ENCODE measurements at regions not wholly inside any gene's neighbourhood (a gene's known extent, or its start where the extent isn't known, plus 50 kb on each side); places are given as distances from the start of the nearest gene placed in this dataset.
A peak's percentile ranks its signal among the peaks of the same experiment; 100 is the strongest.

DNA sequence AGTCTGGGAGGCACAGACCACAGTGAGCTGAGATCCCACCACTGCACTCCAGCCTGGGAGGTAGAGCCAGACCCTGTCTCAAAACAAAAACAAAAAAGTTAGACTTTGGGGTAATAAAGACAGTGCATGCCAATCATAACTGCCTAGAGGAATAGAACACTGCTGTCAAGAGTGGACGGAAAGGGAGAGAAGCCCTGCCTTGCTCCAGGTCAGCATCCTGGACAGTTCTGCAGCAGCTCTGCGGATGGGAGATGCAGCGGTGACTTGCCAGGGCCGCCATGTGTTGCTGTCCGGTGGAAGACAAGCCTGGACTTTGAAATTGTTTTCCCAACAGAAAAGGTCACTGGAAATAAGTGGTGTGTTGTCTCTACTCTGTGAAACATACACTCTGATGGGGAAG lies 618.2 kb downstream of the TBC1D22A start:
- peaks cover 0 to 12% (median 2%) of the 10 kb centered on the region in 3 donors for H3K27me3 ChIP-seq
- TF ChIP-seq POLR2A (IDR thresholded peaks at IDR 0.05) (no peak), CTCF (IDR thresholded peaks at IDR 0.05) (no peak), EP300 (IDR thresholded peaks at IDR 0.05) (no peak), POLR2AphosphoS5 (IDR thresholded peaks at IDR 0.05) (no peak)
- peak; percentile 13 for DNase-seq

DNA sequence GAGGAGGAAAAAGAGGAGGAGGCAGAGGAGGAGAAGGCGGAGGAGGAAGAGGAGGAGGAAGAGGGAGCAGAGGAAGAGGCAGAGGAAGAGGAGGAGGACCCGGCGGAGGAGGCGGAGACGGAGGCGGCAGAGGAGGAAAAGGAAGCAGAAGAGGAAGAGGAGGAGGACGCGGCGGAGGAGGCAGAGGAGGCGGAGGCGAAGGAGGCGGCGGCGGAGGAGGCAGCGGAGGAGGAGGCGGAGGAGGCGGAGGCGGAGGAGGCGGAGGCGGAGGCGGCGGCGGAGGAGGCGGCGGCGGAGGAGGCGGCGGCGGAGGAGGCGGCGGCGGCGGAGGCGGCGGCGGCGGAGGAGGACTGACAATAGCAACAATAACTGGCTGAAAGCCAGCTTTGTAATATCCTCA lies 616.6 kb downstream of the TBC1D22A start:
- no peaks in the 10 kb centered on the region for H3K9me3 ChIP-seq
- intact Hi-C loops (cut with DNase I): no loop called here
- no peak overlapping the region for H3K27ac ChIP-seq
- TF ChIP-seq POLR2A (IDR thresholded peaks at IDR 0.05) (no peak), EP300 (IDR thresholded peaks at IDR 0.05) (no peak), POLR2AphosphoS5 (IDR thresholded peaks at IDR 0.05) (no peak), CTCF (IDR thresholded peaks at IDR 0.05) (no peak)
- no peaks in the 10 kb centered on the region for H3K4me1 ChIP-seq
- no peak overlapping the region for H3K4me3 ChIP-seq
- H3K27me3 ChIP-seq: peaks cover 0 to 20% (median 2%) of the 10 kb centered on the region in 3 donors
- no peak for DNase-seq
- no peaks in the 10 kb centered on the region for H3K36me3 ChIP-seq
- WGBS, 2 donors: 90 to 94% methylated on average over 24 to 36 of the region's 37 CpGs

More for the DNA sequence above, 618.2 kb downstream of the TBC1D22A start:
- H3K4me3 ChIP-seq: no peak overlapping the region
- no peaks in the 10 kb centered on the region for H3K36me3 ChIP-seq
- WGBS, 2 donors: 82 to 85% methylated on average over 5 of the region's 5 CpGs
- no peaks in the 10 kb centered on the region for H3K4me1 ChIP-seq
- no peak overlapping the region for H3K27ac ChIP-seq
- intact Hi-C loops (cut with DNase I): no loop called here
- H3K9me3 ChIP-seq: no peaks in the 10 kb centered on the region

GRCh38 chr22:47377926-47378560 lies 615.6 kb downstream of the TBC1D22A start:
- TF ChIP-seq EP300 (IDR thresholded peaks at IDR 0.05) (no peak), POLR2A (IDR thresholded peaks at IDR 0.05) (no peak), CTCF (IDR thresholded peaks at IDR 0.05) (no peak), POLR2AphosphoS5 (IDR thresholded peaks at IDR 0.05) (no peak)
- intact Hi-C loops (cut with DNase I): no loop called here
- no peak overlapping the region for H3K4me3 ChIP-seq
- DNase-seq: peak; percentile 36
- H3K4me1 ChIP-seq: no peaks in the 10 kb centered on the region
- H3K27ac ChIP-seq: no peak overlapping the region
- no peaks in the 10 kb centered on the region for H3K9me3 ChIP-seq
- H3K36me3 ChIP-seq: no peaks in the 10 kb centered on the region
- 72 to 78% methylated on average over 5 of the region's 5 CpGs for WGBS, 2 donors
- peaks cover 0 to 25% (median 2%) of the 10 kb centered on the region in 3 donors for H3K27me3 ChIP-seq

DNA sequence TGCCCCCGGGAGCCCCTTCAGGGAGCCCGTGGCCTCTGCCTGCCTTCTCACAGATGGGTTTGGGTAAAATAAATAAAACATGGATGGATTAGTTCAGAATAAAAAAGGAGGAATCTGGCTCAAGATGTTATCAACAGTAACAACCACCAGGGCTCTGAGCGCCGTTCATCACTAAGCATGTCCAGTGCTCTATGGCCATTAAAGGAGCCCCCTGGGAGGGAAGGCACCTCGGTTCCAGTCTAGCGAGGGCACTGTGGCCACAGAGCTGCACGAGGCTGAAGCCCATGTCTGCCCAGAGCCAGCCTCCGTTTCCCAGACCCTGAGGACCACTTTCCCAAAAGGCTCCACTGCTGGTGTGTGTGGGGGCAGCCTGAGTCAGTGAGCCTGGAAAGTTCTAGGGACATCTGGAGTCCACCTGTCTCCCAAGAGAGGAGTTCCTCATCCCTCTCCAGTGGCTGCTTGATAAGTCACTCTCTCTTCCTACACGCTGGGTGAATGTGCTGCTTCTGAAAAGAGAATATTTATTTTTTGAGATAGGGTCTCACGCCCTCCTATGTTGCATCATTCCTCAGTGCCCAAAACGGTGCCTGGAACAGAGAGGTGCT lies 614.6 kb downstream of the TBC1D22A start:
- Histone ChIP-seq H3K27me3 (peaks cover 0 to 25% (median 2%) of the 10 kb centered on the region in 3 donors), H3K36me3 (no peaks in the 10 kb centered on the region), H3K9me3 (no peaks in the 10 kb centered on the region), H3K27ac (no peak overlapping the region), H3K4me1 (no peaks in the 10 kb centered on the region), H3K4me3 (no peak overlapping the region)
- no peak for DNase-seq
- TF ChIP-seq POLR2A (IDR thresholded peaks at IDR 0.05) (no peak), EP300 (IDR thresholded peaks at IDR 0.05) (no peak), POLR2AphosphoS5 (IDR thresholded peaks at IDR 0.05) (no peak)
- whole genome bisulfite sequencing, 2 donors: 67 to 68% methylated on average over 11 of the region's 11 CpGs
- intact Hi-C loops (cut with DNase I): no loop called here

GRCh38 chr22:47376322-47376700 lies 613.9 kb downstream of the TBC1D22A start:
- no peaks in the 10 kb centered on the region for H3K36me3 ChIP-seq
- no peak for TF ChIP-seq CTCF (IDR thresholded peaks at IDR 0.05)
- no peak for TF ChIP-seq POLR2AphosphoS5 (IDR thresholded peaks at IDR 0.05)
- TF ChIP-seq POLR2A (IDR thresholded peaks at IDR 0.05): no peak
- TF ChIP-seq EP300 (IDR thresholded peaks at IDR 0.05): no peak
- intact Hi-C loops (cut with DNase I): no loop called here
- peak; percentile 4 for DNase-seq
- no peak overlapping the region for H3K27ac ChIP-seq
- H3K4me3 ChIP-seq: no peak overlapping the region
- WGBS, 2 donors: 87 to 92% methylated on average over 7 of the region's 7 CpGs
- H3K27me3 ChIP-seq: peaks cover 0 to 25% (median 2%) of the 10 kb centered on the region in 3 donors
- H3K9me3 ChIP-seq: no peaks in the 10 kb centered on the region
- no peaks in the 10 kb centered on the region for H3K4me1 ChIP-seq
